GM06990 (cell line): ENCODE measurements at regions not wholly inside any gene's neighbourhood (a gene's known extent, or its start where the extent isn't known, plus 50 kb on each side); places are given as distances from the start of the nearest gene placed in this dataset.

Experiments used
- DNase-seq: peaks from one replicate; pipeline ENCODE4 v3.0.0-alpha.2; 2011; ENCODE audit not compliant: insufficient read length; ENCODE audit errors: extremely low read depth
- H3K27me3 ChIP-seq: replicated peaks from 2 replicates; pipeline ENCODE4 v1.6.0; 2011; ENCODE audit warnings: low read length; ENCODE audit not compliant: control insufficient read depth, insufficient read depth
- H3K36me3 ChIP-seq: 2 replicates; pipeline ENCODE4 v1.5.1; 2011; ENCODE audit warnings: low read length; ENCODE audit not compliant: control insufficient read depth, insufficient read depth
- H3K4me3 ChIP-seq: replicated peaks from 2 replicates; pipeline ENCODE4 v1.5.1; 2011; ENCODE audit warnings: low read depth, mild to moderate bottlenecking, control low read depth, low read length
- TF ChIP-seq, protein P1 (sequence below): IDR thresholded peaks from 2 replicates; pipeline ENCODE4 v1.5.1; 2011; ENCODE audit warnings: low read length, control low read depth, mild to moderate bottlenecking, inconsistent platforms; ENCODE audit not compliant: insufficient read depth, poor library complexity, severe bottlenecking

DNA sequence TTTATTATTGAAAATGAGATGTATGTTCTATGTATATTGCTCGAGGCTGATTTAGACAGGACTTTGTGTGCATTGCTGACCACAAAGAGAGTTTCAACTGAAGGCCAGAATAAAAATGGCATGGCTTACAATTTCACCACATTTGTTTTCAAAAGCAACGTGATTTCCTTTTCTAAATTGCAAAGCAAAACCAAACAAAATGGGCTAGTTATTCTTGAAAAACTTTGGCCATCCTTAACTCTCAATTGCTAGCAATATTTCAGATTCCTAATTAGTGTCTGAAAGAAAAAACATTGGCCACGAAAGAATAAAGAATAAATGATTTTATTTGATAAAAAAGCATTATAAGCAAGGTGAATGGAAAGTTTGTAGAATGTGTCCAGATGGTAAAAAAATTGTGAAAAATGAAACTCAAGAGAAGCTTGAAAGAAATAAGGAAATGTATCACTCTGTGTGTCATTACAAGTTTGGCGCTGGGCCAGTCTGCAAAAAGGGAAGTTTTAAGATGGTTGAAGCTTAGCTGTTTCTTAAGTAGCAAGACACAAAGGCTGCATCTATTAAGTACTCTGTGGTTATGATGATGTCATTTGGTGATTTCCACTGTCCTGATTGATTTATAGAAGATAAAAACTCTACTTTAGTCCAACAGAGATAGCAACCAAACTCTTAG is 89.2 kb upstream of the PRLR start:
- Histone ChIP-seq H3K27me3 (no peaks in the 10 kb centered on the region; the same call in none of the 2 replicates), H3K36me3 (no peaks in the 10 kb centered on the region), H3K4me3 (no peak overlapping the region)
- TF ChIP-seq, protein P1, sequence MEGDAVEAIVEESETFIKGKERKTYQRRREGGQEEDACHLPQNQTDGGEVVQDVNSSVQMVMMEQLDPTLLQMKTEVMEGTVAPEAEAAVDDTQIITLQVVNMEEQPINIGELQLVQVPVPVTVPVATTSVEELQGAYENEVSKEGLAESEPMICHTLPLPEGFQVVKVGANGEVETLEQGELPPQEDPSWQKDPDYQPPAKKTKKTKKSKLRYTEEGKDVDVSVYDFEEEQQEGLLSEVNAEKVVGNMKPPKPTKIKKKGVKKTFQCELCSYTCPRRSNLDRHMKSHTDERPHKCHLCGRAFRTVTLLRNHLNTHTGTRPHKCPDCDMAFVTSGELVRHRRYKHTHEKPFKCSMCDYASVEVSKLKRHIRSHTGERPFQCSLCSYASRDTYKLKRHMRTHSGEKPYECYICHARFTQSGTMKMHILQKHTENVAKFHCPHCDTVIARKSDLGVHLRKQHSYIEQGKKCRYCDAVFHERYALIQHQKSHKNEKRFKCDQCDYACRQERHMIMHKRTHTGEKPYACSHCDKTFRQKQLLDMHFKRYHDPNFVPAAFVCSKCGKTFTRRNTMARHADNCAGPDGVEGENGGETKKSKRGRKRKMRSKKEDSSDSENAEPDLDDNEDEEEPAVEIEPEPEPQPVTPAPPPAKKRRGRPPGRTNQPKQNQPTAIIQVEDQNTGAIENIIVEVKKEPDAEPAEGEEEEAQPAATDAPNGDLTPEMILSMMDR = no peak
- peak; percentile 70 for DNase-seq

DNA sequence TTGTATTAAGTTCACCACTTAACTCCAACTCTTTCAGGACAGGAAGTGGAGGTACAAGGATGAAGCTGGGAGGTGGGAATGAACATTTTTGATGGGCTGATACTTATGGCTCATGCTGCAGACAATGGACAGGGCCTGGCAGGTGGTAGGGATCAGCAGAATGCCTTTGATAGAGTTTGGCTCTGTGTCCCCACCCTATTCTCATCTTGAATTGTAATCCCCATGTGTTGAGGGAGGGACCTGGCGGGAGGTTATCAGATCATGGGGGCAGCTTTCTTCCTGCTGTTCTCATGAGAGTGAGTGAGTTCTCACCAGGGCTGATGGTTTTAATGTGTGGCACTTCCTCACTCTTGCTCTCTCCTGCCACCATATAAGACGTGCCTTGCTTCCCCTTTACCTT is 87.3 kb upstream of the PRLR start:
- DNase-seq = no peak
- no peaks in the 10 kb centered on the region for H3K36me3 ChIP-seq
- TF ChIP-seq, protein P1 = no peak
- H3K4me3 ChIP-seq = no peak overlapping the region
- no peaks in the 10 kb centered on the region for H3K27me3 ChIP-seq

DNA sequence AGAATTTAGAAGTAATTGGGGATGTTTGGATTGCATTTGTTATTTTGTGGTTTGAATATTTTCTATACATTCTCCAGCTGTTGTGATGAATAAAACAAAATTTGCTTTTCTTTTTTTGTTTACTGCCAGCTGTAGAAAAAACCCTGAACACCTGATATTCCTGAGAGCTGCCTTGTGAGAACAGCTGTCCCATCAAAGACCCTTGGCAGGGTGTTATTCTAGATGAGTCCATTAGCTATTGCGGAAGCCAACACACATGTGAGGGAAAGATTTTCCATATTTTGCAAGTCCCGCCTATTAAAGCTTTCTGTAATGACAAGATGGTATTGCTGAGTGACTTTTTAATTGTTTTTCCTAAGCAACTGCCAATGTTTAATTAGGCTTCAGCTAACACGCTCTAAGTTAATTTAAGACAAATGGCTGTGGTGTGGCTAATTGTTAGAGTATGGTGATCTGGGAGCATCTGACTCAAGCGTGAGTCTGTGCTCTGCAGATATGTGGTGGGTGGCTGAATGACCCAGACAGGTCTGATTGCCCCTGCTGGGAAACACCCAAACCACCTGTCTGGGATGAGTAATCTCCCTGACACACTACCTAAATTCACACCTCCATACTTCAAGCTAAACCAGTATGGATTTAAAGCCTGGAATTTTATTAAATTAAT is 86.5 kb upstream of the PRLR start:
- Histone ChIP-seq H3K27me3 (no peaks in the 10 kb centered on the region), H3K4me3 (no peak overlapping the region), H3K36me3 (no peaks in the 10 kb centered on the region)
- DNase-seq = no peak
- TF ChIP-seq, protein P1 = no peak

DNA sequence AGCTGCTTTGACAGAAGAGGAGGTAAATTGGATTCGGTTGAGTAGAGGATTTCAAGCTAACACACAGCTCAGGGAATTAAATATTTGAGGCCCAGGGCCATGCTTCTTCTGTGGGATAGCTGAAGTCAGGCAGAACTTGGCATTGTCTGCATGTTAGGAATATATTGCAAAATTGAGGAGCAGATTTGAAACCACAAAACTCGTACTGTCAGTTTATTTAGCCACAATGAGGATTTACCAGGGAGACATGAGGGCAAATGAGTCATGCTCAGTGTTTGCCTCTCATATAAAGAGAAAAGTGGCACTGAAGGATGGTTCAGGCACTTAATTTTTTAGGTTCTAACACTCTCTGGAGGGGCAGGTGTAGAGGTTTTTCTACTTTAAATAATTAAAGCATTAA is 83.0 kb upstream of the PRLR start:
- Histone ChIP-seq H3K4me3 (no peak overlapping the region), H3K36me3 (no peaks in the 10 kb centered on the region), H3K27me3 (no peaks in the 10 kb centered on the region)
- no peak for DNase-seq
- TF ChIP-seq, protein P1 = no peak

DNA sequence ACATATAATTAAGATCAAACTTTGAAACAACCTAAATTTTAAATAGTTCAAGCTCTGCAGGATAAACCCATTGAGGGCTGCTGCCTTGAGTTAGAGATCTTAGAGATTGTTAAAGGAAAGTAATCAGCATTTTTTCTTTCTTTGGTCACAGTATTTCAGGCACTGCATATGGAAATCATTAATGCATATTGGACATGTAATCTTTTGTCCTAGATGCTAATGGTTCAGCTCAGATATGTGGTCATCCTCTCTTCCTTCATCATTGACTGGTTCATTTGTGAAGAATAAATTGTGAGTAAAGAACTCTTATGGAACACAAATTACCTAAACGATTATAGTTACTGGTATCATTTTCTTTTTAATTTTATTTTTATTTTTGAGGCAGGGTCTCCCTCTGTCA is 82.0 kb upstream of the PRLR start:
- Histone ChIP-seq H3K4me3 (no peak overlapping the region), H3K27me3 (no peaks in the 10 kb centered on the region), H3K36me3 (no peaks in the 10 kb centered on the region)
- no peak for DNase-seq
- TF ChIP-seq, protein P1 = no peak
